Urothelium cell line (cell line): ENCODE measurements at regions not wholly inside any gene's neighbourhood (a gene's known extent, or its start where the extent isn't known, plus 50 kb on each side); places are given as distances from the start of the nearest gene placed in this dataset.
"Not testable (repeated sequence)": the region's sequence is repeated elsewhere in the genome, so short reads cannot be mapped to it uniquely, and the experiment has no call there.

ENCODE experiments used
- DNase-seq: peaks from one replicate; pipeline ENCODE4 v3.0.0; 2011; ENCODE audit warnings: low spot score, mixed read lengths
- FAIRE-seq: peaks from 2 replicates; lab custom pipeline; 2011; peaks lifted over from hg19 to GRCh38; lab: Jason Lieb, UNC

DNA sequence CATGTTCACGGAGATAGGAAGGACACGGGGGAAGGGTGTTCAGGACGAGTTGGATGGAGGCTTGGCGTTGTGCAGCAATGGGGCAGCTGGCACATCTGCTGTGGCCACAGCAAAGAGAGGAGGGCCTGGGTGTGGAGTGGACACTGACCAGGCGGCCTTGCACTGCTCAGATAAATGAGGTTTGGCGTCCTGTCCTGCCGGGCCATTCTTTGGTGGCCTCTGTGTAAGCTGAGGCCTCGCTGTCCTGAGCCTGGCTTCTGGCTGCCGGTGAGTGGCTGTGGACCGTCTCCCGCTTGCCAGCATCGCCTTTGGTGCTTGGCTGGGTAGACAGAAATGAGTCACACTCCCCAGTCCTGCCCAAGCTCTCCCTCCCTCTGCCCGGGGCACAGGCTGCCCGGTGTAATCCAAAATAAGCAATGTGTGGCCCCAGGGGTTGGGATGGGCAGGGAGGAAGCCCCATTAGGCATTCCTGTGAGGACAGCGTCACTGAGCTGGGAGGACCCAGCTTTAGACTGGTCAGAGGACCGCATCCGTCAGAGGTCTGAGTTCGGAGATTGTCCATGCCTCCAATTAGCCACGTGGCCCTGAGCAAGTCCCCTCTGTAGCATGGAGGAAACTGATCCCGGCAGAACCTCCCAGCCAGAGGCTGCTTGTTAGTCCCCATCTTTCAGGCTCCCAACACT lies 158.1 kb downstream of the OR4M2 start:
- DNase-seq = peak; percentile 52
- FAIRE-seq = peak; percentile 77

GRCh38 chr15:22238959-22239805 lies 158.9 kb downstream of the OR4M2 start:
- not testable (repeated sequence) for DNase-seq, FAIRE-seq

- FAIRE-seq (no peak), DNase-seq (no peak)
These were observed 159.5 kb downstream of the OR4M2 start for GRCh38 chr15:22239806-22240180.

DNA sequence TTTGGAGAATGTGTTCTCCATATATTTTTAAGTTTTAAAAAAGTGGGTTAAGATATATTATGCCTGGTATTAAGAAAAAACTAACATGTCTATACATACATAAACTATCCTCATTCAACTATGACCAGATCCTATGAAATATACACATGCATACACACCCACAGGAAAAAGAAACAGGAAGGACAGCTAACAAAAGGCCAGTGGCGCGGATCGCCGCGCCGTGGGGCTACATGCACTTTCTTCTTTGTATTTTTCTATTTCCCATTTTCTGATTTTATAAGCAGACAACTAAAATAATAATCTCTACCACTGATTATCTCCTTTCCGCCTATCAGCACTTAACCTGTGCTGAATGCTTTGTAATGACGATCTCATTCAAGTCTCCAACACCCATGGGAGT lies 160.1 kb downstream of the OR4M2 start:
- FAIRE-seq = no peak
- DNase-seq = no peak

- no peak for FAIRE-seq
- DNase-seq = no peak
These were observed 160.7 kb downstream of the OR4M2 start for GRCh38 chr15:22240986-22241385.

DNA sequence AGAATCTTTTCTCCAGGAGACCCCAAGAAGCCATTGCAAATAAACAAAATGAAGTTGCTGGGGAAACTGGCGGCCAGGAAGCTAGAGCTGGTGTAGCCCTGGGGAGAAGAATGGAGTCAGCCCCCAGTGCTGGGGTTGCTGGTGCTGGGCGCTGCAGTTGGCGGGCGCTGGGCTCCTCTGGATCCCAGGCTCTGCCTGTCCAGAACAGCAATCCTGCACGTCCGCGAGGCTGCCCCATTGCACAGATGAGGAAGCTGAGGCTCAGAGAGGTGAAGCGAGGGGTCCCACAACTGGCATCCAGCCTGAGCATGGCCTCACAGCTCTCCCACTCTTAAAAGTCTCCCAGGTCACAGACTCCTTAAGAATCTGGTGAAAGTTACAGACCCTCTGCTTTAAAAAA lies 161.1 kb downstream of the OR4M2 start:
- DNase-seq (no peak), FAIRE-seq (no peak)

DNA sequence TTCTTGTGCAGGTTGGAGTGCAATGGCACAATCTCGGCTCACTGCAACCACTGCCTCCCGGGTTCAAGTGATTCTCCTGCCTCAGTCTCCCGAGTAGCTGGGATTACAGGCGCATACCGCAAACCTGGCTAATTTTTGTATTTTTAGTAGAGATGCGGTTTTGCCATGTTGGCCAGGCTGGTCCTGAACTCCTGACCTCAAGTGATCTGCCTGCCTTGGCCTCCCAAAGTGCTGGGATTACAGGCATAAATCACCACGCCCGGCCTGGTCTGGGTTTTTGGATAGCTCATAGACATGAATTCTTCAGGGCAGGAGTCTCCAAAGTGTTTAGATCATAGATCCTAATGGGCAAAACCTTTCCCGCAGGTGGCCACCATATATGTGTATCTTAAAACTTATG lies 162.0 kb downstream of the OR4M2 start:
- FAIRE-seq, DNase-seq: not testable (repeated sequence)

GRCh38 chr15:22243440-22244130 lies 163.3 kb downstream of the OR4M2 start:
- no peak for FAIRE-seq
- DNase-seq = no peak

DNA sequence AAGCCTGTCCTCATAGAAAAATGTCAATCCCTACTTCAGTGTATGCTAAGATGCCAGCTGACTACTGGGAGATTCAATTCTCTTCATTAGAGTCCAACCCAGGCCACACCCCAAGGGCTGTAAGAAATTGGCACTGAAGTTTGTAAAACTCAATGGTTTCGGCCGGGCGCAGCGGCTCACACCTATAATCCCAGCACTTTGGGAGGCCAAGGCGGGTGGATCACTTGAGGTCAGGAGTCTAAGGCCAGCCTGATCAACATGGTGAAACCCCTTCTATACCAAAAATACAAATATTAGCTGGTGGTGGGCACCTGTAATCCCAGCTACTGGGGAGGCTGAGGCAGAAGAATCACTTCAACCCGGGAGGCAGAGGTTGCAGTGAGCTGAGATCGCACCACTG lies 169.2 kb downstream of the OR4M2 start:
- FAIRE-seq, DNase-seq: not testable (repeated sequence)

- FAIRE-seq, DNase-seq: not testable (repeated sequence)
These were observed 170.4 kb downstream of the OR4M2 start for GRCh38 chr15:22250501-22251290.

DNA sequence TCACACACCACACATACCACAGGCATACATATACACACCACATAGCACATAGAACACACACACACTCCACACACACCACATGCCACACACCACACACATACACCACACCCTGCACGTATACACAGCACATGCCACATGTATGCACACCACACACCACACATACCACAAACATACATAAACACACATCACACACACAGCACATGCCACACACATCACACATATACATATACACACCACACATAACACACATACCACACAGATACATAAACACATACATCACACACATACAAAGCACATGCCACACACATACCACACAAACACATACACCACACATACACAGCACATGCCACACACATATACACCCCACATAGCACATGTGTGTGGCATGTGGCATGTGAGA lies 171.1 kb downstream of the OR4M2 start:
- FAIRE-seq (peak; percentile 5), DNase-seq (no peak)

GRCh38 chr15:22252047-22252446 lies 171.7 kb downstream of the OR4M2 start:
- not testable (repeated sequence) for FAIRE-seq

DNA sequence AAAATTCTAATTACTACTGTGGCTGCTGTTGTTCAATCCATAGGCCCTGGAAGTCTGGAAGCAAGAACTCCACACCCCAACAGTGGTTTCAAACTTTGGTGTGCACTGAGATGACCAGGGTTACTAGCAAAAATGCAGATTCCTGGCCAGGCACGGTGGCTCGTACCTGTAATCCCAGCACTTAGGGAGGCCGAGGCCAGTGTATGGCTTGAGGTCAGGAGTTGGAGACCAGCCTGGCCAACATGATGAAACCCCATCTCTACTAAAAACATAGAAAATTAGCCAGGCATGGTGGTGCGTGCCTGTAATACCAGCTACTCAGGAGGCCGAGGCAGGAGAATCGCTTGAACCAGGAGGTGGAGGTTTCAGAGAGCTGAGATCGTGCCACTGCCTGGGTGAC lies 172.2 kb downstream of the OR4M2 start:
- not testable (repeated sequence) for FAIRE-seq

More at GRCh38 chr15:22252047-22252446, 171.7 kb downstream of the OR4M2 start:
- DNase-seq = not testable (repeated sequence)

DNA sequence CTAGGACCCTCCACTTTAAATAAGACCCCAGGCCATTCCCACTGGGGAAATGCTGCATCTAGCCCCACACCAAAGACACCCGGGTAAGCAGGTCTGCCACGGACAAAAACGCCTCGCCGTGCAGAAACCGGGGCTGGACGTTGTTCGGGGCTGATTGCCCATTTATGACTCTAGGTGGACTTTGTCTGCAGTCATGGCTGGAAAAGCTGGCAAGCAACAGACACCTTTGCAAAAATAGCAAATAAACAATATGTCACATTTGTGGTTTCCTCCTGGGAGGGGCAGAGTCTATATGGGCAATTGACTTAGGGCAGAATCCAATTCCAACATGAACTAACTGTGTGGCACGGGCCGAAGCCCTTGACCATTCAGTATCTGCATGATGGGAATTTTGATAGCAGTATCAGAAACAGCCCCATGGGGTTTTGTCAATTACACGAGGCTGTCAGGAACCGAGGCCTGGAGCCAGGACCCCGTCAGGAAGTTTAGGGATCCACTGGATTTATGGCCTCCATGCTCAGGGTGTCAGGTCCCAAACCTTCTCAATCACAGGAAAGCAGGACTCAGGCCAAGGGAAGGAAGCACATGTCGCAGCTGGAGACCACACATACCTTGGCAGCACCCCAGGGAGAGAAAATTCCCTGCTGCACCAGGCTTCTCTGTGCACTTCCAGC lies 172.8 kb downstream of the OR4M2 start:
- not testable (repeated sequence) for FAIRE-seq, DNase-seq

More for the DNA sequence above, 172.2 kb downstream of the OR4M2 start:
- not testable (repeated sequence) for DNase-seq

GRCh38 chr15:22253676-22254408 lies 173.5 kb downstream of the OR4M2 start:
- FAIRE-seq (no peak), DNase-seq (no peak)

DNA sequence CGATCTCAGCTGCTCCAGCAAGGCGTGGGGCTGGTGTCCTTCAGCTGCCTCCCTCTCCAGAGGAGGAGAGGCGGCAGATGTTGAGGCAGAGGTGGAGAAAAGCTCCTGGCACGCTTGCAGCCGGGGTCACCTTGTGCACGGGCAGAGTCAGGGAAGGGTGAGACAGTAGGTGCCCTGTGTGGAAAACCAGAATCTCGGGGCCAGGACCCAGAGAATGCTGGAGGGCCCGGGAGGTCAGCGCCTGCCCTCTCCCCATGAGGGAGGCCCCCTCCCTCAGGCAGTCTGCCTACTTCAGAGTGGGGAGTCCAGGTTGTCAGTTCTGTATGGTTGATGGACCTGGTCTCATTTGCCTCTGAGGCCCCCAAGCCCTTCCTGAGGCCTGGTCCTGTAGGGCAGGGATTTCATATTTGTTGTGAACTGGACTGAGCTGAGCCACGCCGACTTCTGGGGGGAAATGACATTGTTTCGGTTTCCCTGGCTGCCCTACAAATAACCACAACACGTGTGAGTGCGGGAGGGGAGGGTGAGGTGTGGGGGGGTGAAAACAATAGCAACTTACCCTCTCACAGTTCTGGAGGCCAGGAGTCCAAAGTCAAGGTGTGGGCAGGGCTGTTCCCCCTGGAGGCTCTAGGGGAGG lies 174.2 kb downstream of the OR4M2 start:
- DNase-seq = not testable (repeated sequence)

GRCh38 chr15:22255606-22256005 lies 175.3 kb downstream of the OR4M2 start:
- not testable (repeated sequence) for FAIRE-seq, DNase-seq

More for the DNA sequence above, 174.2 kb downstream of the OR4M2 start:
- FAIRE-seq = not testable (repeated sequence)

- not testable (repeated sequence) for DNase-seq, FAIRE-seq
These were observed 176.2 kb downstream of the OR4M2 start for GRCh38 chr15:22256389-22257046.
